GM12873 (cell line): ENCODE measurements at regions not wholly inside any gene's neighbourhood (a gene's known extent, or its start where the extent isn't known, plus 50 kb on each side); places are given as distances from the start of the nearest gene placed in this dataset.

Experiments
- CTCF ChIP-seq: IDR thresholded peaks from 2 replicates; pipeline ENCODE4 v1.5.1; 2012; ENCODE audit warnings: low read depth, mild to moderate bottlenecking, moderate library complexity, low read length, control low read depth; ENCODE audit not compliant: insufficient read depth; ENCODE audit errors: missing control alignments

- TF ChIP-seq CTCF = no peak
These were observed 428.4 kb upstream of the IGFBP3 start for GRCh38 chr7:46349490-46349889.

GRCh38 chr7:46344533-46344932, 423.5 kb upstream of the IGFBP3 start:
- no peak for TF ChIP-seq CTCF

DNA sequence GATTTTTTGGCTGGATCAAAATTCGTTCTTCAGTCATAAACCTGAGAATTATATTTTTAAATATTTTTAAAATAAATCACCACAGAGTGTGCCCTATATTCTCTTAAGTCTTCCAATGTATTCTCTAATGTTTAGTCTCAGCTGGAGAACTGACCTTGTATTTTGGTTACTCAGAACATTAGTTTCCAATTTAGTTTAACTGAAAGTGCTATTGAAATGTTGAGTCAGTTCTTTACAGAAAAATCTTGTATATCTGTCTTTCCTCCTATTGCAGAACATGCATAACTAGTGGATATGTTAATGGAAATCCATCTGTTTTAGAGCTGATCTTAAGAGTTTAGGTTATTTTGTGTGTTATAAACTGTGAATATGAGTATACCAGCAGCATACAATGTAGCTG, 422.7 kb upstream of the IGFBP3 start:
- no peak for TF ChIP-seq CTCF

DNA sequence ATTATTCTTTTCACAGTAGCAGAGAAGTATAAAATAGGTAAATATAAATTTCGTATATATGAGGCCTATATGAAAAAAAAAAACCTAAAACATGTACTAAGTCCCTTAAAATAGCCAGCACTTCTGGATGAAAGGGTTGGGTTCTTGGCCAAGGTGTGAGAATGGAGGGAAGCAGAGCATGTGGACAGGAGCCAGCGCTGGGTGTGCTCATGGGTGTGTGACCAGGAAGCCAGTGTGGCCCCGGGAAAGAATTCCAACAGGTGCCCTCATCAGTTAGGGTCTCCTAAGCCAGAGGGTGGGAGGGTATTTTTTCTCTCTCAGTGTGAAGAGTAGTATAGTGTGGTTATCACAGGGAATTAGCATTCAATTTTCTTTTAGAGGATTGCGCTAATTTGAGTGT, 401.9 kb upstream of the IGFBP3 start:
- no peak for TF ChIP-seq CTCF

- no peak for TF ChIP-seq CTCF
These were observed 400.6 kb upstream of the IGFBP3 start for GRCh38 chr7:46321556-46322205.

- TF ChIP-seq CTCF = no peak
These were observed 399.9 kb upstream of the IGFBP3 start for GRCh38 chr7:46320956-46321355.

DNA sequence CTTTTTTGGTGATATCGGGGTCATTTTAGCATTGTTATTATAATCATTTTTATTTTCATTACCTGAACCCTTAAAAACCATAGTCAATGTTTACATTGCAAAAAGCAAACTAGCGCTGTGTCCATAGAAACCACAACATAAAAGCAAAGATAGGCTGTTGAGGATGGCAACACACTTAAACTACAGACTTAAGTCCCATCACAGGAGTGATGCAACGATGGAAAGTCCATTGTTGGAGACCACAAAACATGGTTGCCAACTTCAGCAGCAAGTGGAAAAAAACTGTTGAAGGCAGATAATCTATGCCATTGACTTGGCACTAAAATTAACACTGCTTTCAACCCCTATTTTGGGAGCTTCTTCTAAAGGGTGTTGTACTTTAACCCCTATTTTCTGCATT, 398.8 kb upstream of the IGFBP3 start:
- TF ChIP-seq CTCF = no peak
